ENCODE measurements at regions not wholly inside any gene's neighbourhood (a gene's known extent, or its start where the extent isn't known, plus 50 kb on each side); places are given as distances from the start of the nearest gene placed in this dataset.

GRCh38 chr5:28961816-28962215 is 1923.4 kb upstream of the CDH9 start:
- no peaks in the 10 kb centered on the region for H3K27me3 ChIP-seq
- no peak for DNase-seq (ENCODE audit: extremely low spot score)
- no peak for TF ChIP-seq EP300 (IDR thresholded peaks at IDR 0.05)
- TF ChIP-seq, protein P1, sequence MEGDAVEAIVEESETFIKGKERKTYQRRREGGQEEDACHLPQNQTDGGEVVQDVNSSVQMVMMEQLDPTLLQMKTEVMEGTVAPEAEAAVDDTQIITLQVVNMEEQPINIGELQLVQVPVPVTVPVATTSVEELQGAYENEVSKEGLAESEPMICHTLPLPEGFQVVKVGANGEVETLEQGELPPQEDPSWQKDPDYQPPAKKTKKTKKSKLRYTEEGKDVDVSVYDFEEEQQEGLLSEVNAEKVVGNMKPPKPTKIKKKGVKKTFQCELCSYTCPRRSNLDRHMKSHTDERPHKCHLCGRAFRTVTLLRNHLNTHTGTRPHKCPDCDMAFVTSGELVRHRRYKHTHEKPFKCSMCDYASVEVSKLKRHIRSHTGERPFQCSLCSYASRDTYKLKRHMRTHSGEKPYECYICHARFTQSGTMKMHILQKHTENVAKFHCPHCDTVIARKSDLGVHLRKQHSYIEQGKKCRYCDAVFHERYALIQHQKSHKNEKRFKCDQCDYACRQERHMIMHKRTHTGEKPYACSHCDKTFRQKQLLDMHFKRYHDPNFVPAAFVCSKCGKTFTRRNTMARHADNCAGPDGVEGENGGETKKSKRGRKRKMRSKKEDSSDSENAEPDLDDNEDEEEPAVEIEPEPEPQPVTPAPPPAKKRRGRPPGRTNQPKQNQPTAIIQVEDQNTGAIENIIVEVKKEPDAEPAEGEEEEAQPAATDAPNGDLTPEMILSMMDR (IDR thresholded peaks at IDR 0.05): no peak
- TF ChIP-seq POLR2A (IDR thresholded peaks at IDR 0.05; ENCODE audit: low read depth): no peak
- TF ChIP-seq POLR2AphosphoS5 (IDR thresholded peaks at IDR 0.05): no peak
- H3K4me3 ChIP-seq: no peak overlapping the region
- no peak overlapping the region for H3K27ac ChIP-seq (replicated peaks in 1 of 4)
- H3K36me3 ChIP-seq: no peaks in the 10 kb centered on the region
- H3K4me1 ChIP-seq: no peaks in the 10 kb centered on the region
- intact Hi-C loops (cut with DNase I): no loop called here
- no peaks in the 10 kb centered on the region for H3K9me3 ChIP-seq

- Histone ChIP-seq H3K4me3 (no peak overlapping the region), H3K27me3 (no peaks in the 10 kb centered on the region), H3K4me1 (no peaks in the 10 kb centered on the region), H3K36me3 (no peaks in the 10 kb centered on the region), H3K27ac (replicated peaks in 1 of 4) (no peak overlapping the region), H3K9me3 (no peaks in the 10 kb centered on the region)
- 86% methylated on average over 2 of the region's 2 CpGs for WGBS
- TF ChIP-seq POLR2AphosphoS5 (IDR thresholded peaks at IDR 0.05): no peak
- no peak for TF ChIP-seq POLR2A (IDR thresholded peaks at IDR 0.05; ENCODE audit: low read depth)
- TF ChIP-seq, protein P1 (IDR thresholded peaks at IDR 0.05): no peak
- no peak for TF ChIP-seq EP300 (IDR thresholded peaks at IDR 0.05)
- no peak for DNase-seq (ENCODE audit: extremely low spot score)
- intact Hi-C loops (cut with DNase I): no loop called here
These were observed 1920.2 kb upstream of the CDH9 start for GRCh38 chr5:28958581-28958980.

- Histone ChIP-seq H3K4me3 (no peak overlapping the region), H3K36me3 (no peaks in the 10 kb centered on the region), H3K27ac (replicated peaks in 1 of 4) (no peak overlapping the region), H3K9me3 (no peaks in the 10 kb centered on the region), H3K27me3 (no peaks in the 10 kb centered on the region), H3K4me1 (no peaks in the 10 kb centered on the region)
- DNase-seq (ENCODE audit: extremely low spot score): no peak
- intact Hi-C loops (cut with DNase I): no loop called here
- no peak for TF ChIP-seq POLR2AphosphoS5 (IDR thresholded peaks at IDR 0.05)
- TF ChIP-seq POLR2A (IDR thresholded peaks at IDR 0.05; ENCODE audit: low read depth): no peak
- TF ChIP-seq EP300 (IDR thresholded peaks at IDR 0.05): no peak
- TF ChIP-seq, protein P1 (IDR thresholded peaks at IDR 0.05): no peak
These were observed 1919.1 kb upstream of the CDH9 start for GRCh38 chr5:28957450-28957849.

DNA sequence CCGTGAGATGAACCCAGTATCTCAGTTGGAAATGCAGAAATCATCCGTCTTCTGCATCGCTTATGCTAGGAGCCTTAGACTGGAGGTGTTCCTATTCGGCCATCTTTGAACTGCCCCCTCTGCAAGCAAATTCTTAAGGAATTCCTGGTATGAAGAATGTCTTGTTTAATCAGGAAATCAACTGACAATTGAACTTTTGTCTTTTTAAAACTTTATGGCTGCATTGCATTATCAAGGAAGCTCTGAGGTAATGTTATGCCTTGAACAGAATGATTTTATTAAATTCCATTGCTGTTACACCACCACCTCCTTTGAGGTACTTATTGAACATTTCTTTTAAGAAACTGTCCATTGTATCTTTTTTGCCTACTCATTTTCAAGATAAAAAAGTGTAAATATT is 1915.7 kb upstream of the CDH9 start:
- intact Hi-C loops (cut with DNase I): no loop called here
- H3K36me3 ChIP-seq: no peaks in the 10 kb centered on the region
- no peak for DNase-seq (ENCODE audit: extremely low spot score)
- no peak overlapping the region for H3K4me3 ChIP-seq
- TF ChIP-seq POLR2AphosphoS5 (IDR thresholded peaks at IDR 0.05) (no peak), EP300 (IDR thresholded peaks at IDR 0.05) (no peak), POLR2A (IDR thresholded peaks at IDR 0.05; ENCODE audit: low read depth) (no peak)
- TF ChIP-seq, protein P1 (IDR thresholded peaks at IDR 0.05): no peak
- no peak overlapping the region for H3K27ac ChIP-seq (replicated peaks in 1 of 4)
- no peaks in the 10 kb centered on the region for H3K9me3 ChIP-seq
- H3K4me1 ChIP-seq: no peaks in the 10 kb centered on the region
- no peaks in the 10 kb centered on the region for H3K27me3 ChIP-seq
- 87% methylated on average over 4 of the region's 4 CpGs for WGBS

- Histone ChIP-seq H3K4me1 (no peaks in the 10 kb centered on the region), H3K4me3 (no peak overlapping the region), H3K9me3 (no peaks in the 10 kb centered on the region), H3K36me3 (no peaks in the 10 kb centered on the region), H3K27me3 (no peaks in the 10 kb centered on the region), H3K27ac (replicated peaks in 1 of 4) (no peak overlapping the region)
- intact Hi-C loops (cut with DNase I): no loop called here
- WGBS: 79% methylated on average over 2 of the region's 2 CpGs
- TF ChIP-seq POLR2AphosphoS5 (IDR thresholded peaks at IDR 0.05) (no peak), EP300 (IDR thresholded peaks at IDR 0.05) (no peak), POLR2A (IDR thresholded peaks at IDR 0.05; ENCODE audit: low read depth) (no peak)
- TF ChIP-seq, protein P1 (IDR thresholded peaks at IDR 0.05): no peak
- DNase-seq (ENCODE audit: extremely low spot score): no peak
These were observed 1909.5 kb upstream of the CDH9 start for GRCh38 chr5:28947865-28948264.
